Neural progenitor cell (in vitro differentiated cells): ENCODE measurements at regions not wholly inside any gene's neighbourhood (a gene's known extent, or its start where the extent isn't known, plus 50 kb on each side); places are given as distances from the start of the nearest gene placed in this dataset.

Experiments used
- DNase-seq: peaks from one replicate; pipeline ENCODE4 v3.0.0-alpha.2; 2016; ENCODE audit warnings: low spot score
- H2AFZ ChIP-seq: fragments of 200-600 bp; sonication (generic); replicated peaks from 2 replicates; pipeline ENCODE4 v1.6.1; 2016; ENCODE audit warnings: antibody characterized with exemption
- H3F3A ChIP-seq: fragments of 200-600 bp; sonication (generic); 2 replicates; pipeline ENCODE4 v1.6.1; 2016; ENCODE audit warnings: antibody characterized with exemption, low read depth
- H3K27ac ChIP-seq: fragments of 200-600 bp; sonication (generic); 2 replicates; pipeline ENCODE4 v1.5.1; 2016; ENCODE audit warnings: mild to moderate bottlenecking
- H3K27me3 ChIP-seq: fragments of 200-600 bp; sonication (generic); 2 replicates; pipeline ENCODE4 v1.6.1; 2016; ENCODE audit warnings: mild to moderate bottlenecking, moderate library complexity
- H3K36me3 ChIP-seq: fragments of 200-600 bp; sonication (generic); 2 replicates; pipeline ENCODE4 v1.5.1; 2016
- H3K4me1 ChIP-seq: fragments of 200-600 bp; sonication (generic); 2 replicates; pipeline ENCODE4 v1.6.1; 2016; ENCODE audit warnings: mixed run types
- H3K4me2 ChIP-seq: fragments of 200-600 bp; sonication (generic); 2 replicates; pipeline ENCODE4 v1.6.1; 2016
- H3K4me3 ChIP-seq: fragments of 200-600 bp; sonication (generic); 2 replicates; pipeline ENCODE4 v1.5.1; 2016
- H3K79me2 ChIP-seq: fragments of 200-600 bp; sonication (generic); 2 replicates; pipeline ENCODE4 v1.6.1; 2016; ENCODE audit warnings: low read depth
- H3K9ac ChIP-seq: fragments of 200-600 bp; sonication (generic); 2 replicates; pipeline ENCODE4 v1.6.1; 2016
- H3K9me3 ChIP-seq: fragments of 200-600 bp; sonication (generic); 2 replicates; pipeline ENCODE4 v1.5.1; 2016; ENCODE audit warnings: low read depth
- H4K20me1 ChIP-seq: fragments of 200-600 bp; sonication (generic); 2 replicates; pipeline ENCODE4 v1.6.1; 2016; ENCODE audit warnings: low read depth
- H3K27ac Mint-ChIP-seq: 3 replicates; pipeline ENCODE4 v1.8.0; 2021; ENCODE audit warnings: mixed read lengths
- H3K27me3 Mint-ChIP-seq: 2 replicates; pipeline ENCODE4 v1.8.0; 2022; ENCODE audit warnings: low read depth, mild to moderate bottlenecking, inconsistent platforms, moderate library complexity, mixed read lengths; ENCODE audit not compliant: insufficient read depth
- H3K36me3 Mint-ChIP-seq: 3 replicates; pipeline ENCODE4 v1.8.0; 2021; ENCODE audit warnings: mixed read lengths
- H3K4me1 Mint-ChIP-seq: 3 replicates; pipeline ENCODE4 v1.8.0; 2021; ENCODE audit warnings: mixed read lengths
- H3K4me3 Mint-ChIP-seq: 3 replicates; pipeline ENCODE4 v1.8.0; 2021; ENCODE audit warnings: mild to moderate bottlenecking, moderate library complexity, mixed read lengths
- H3K9me3 Mint-ChIP-seq: 3 replicates; pipeline ENCODE4 v1.8.0; 2020; ENCODE audit warnings: mixed read lengths
- EZH2 ChIP-seq: fragments of 200-600 bp; sonication (generic); IDR thresholded peaks from 2 replicates; pipeline ENCODE4 v1.6.1; 2017; ENCODE audit warnings: antibody characterized with exemption, mild to moderate bottlenecking, moderate library complexity
- EZH2phosphoT487 ChIP-seq: fragments of 200-600 bp; sonication (generic); IDR thresholded peaks from 2 replicates; pipeline ENCODE4 v1.6.1; 2017; ENCODE audit warnings: antibody characterized with exemption
- TF ChIP-seq, protein P1 (sequence below): fragments of 200-600 bp; sonication (generic); IDR thresholded peaks from 2 replicates; pipeline ENCODE4 v1.5.1; 2017; ENCODE audit warnings: antibody characterized with exemption, mild to moderate bottlenecking

DNA sequence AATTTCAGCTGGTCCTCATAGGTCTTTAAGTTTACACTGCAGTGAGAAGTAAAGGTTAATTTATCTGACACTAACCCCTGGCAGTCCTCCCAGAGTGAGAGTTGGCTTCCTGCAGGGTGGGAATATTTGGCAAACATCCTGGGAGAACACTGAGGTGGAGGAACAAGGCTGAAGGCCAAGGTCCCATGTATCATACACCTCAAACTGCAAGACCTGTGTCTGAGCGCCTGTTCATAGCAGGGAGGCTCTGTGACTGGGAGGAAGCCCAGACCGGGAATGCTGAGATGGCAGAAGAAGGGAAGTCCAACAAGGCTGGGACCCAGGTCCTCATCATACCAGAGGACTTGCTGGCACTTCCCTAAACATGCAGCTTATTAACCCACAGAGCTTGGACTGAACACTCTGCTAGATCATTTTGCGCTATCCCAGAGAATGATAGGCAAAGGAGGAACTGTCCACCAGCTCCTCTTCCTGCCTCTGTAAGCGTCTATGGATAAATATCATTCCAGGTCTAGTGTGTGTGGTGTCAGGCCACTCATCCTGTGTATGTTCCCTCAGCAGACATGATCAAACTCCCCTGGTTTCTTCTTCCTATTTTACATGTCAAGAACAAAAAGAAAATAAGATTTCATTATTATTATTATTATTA lies 199.6 kb upstream of the CNOT2 start:
- TF ChIP-seq EZH2 (no peak), EZH2phosphoT487 (no peak)
- TF ChIP-seq, protein P1, sequence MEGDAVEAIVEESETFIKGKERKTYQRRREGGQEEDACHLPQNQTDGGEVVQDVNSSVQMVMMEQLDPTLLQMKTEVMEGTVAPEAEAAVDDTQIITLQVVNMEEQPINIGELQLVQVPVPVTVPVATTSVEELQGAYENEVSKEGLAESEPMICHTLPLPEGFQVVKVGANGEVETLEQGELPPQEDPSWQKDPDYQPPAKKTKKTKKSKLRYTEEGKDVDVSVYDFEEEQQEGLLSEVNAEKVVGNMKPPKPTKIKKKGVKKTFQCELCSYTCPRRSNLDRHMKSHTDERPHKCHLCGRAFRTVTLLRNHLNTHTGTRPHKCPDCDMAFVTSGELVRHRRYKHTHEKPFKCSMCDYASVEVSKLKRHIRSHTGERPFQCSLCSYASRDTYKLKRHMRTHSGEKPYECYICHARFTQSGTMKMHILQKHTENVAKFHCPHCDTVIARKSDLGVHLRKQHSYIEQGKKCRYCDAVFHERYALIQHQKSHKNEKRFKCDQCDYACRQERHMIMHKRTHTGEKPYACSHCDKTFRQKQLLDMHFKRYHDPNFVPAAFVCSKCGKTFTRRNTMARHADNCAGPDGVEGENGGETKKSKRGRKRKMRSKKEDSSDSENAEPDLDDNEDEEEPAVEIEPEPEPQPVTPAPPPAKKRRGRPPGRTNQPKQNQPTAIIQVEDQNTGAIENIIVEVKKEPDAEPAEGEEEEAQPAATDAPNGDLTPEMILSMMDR, result no peak
- no peaks in the 10 kb centered on the region for H3K27me3 Mint-ChIP-seq
- no peaks in the 10 kb centered on the region for H4K20me1 ChIP-seq
- no peak overlapping the region for H3K4me2 ChIP-seq
- no peak for DNase-seq
- H3K36me3 ChIP-seq, result no peaks in the 10 kb centered on the region
- no peaks in the 10 kb centered on the region for H3K9me3 ChIP-seq
- H3K36me3 Mint-ChIP-seq, result no peaks in the 10 kb centered on the region
- no peaks in the 10 kb centered on the region for H3K27me3 ChIP-seq
- H3K4me3 Mint-ChIP-seq, result no peak overlapping the region
- no peaks in the 10 kb centered on the region for H3K4me1 ChIP-seq
- no peak overlapping the region for H2AFZ ChIP-seq
- H3K4me1 Mint-ChIP-seq, result no peaks in the 10 kb centered on the region
- H3F3A ChIP-seq, result no peaks in the 10 kb centered on the region
- no peaks in the 10 kb centered on the region for H3K79me2 ChIP-seq
- H3K27ac ChIP-seq, result no peak overlapping the region
- H3K9ac ChIP-seq, result no peak overlapping the region
- no peak overlapping the region for H3K4me3 ChIP-seq
- H3K27ac Mint-ChIP-seq, result no peak overlapping the region
- H3K9me3 Mint-ChIP-seq, result no peaks in the 10 kb centered on the region

DNA sequence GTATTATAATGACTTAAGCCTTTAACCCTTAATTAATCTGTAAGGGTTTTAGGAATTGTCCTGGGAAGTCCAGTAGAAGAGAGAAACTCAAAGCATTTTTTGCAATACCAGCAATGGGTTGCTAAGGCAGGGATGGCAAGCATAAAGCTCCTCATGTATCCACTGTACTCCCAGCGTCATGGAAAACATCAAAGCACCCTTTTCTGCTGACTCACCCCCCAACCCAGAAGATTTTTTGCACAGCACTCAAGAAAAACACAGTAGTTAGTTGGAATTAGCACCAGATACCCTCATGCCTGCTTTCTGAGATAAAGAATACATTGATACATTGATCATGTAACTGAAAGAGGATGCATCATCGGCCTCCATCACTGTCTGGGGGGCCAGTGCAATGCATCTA lies 199.1 kb upstream of the CNOT2 start:
- Histone ChIP-seq H2AFZ (no peak overlapping the region), H3K27me3 (no peaks in the 10 kb centered on the region), H3K4me3 (no peak overlapping the region), H3K4me2 (no peak overlapping the region), H3K27ac (no peak overlapping the region), H3K79me2 (no peaks in the 10 kb centered on the region), H3F3A (no peaks in the 10 kb centered on the region), H3K36me3 (no peaks in the 10 kb centered on the region), H3K9ac (no peak overlapping the region), H4K20me1 (no peaks in the 10 kb centered on the region), H3K9me3 (no peaks in the 10 kb centered on the region), H3K4me1 (no peaks in the 10 kb centered on the region)
- TF ChIP-seq EZH2 (no peak), EZH2phosphoT487 (no peak)
- TF ChIP-seq, protein P1, result no peak
- H3K27ac Mint-ChIP-seq, result no peak overlapping the region
- H3K9me3 Mint-ChIP-seq, result no peaks in the 10 kb centered on the region
- H3K4me1 Mint-ChIP-seq, result no peaks in the 10 kb centered on the region
- no peaks in the 10 kb centered on the region for H3K27me3 Mint-ChIP-seq
- no peak overlapping the region for H3K4me3 Mint-ChIP-seq
- H3K36me3 Mint-ChIP-seq, result no peaks in the 10 kb centered on the region
- DNase-seq, result no peak

DNA sequence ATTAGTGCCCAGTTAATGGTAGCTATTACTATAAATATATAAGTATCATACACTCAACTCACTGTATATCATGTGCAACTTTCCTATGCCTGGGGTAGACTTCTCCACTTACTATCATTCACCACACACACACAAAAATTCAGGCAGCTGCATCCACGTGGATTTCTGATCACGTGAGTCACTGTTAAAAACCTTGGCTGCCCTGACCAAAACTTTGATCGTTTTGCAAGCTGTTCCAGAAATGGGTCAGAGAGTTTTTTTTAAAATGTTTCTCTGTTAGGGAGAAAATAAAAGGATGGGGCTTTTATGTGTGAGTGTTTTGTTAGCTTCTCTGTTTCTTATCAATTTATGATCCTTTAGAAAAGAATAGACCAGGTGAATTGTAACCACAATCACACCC lies 198.2 kb upstream of the CNOT2 start:
- H3K9me3 Mint-ChIP-seq, result no peaks in the 10 kb centered on the region
- no peak overlapping the region for H3K4me2 ChIP-seq
- no peak overlapping the region for H3K27ac ChIP-seq
- H3K4me3 Mint-ChIP-seq, result no peak overlapping the region
- no peak overlapping the region for H3K27ac Mint-ChIP-seq
- no peaks in the 10 kb centered on the region for H3K4me1 ChIP-seq
- no peak overlapping the region for H3K4me3 ChIP-seq
- H3K36me3 ChIP-seq, result no peaks in the 10 kb centered on the region
- no peak overlapping the region for H3K9ac ChIP-seq
- no peaks in the 10 kb centered on the region for H3K4me1 Mint-ChIP-seq
- DNase-seq, result no peak
- no peaks in the 10 kb centered on the region for H3K79me2 ChIP-seq
- no peaks in the 10 kb centered on the region for H4K20me1 ChIP-seq
- H3K36me3 Mint-ChIP-seq, result no peaks in the 10 kb centered on the region
- H3K27me3 ChIP-seq, result no peaks in the 10 kb centered on the region
- TF ChIP-seq EZH2phosphoT487 (no peak), EZH2 (no peak)
- TF ChIP-seq, protein P1, result no peak
- H3K9me3 ChIP-seq, result no peaks in the 10 kb centered on the region
- H2AFZ ChIP-seq, result no peak overlapping the region
- H3F3A ChIP-seq, result no peaks in the 10 kb centered on the region
- H3K27me3 Mint-ChIP-seq, result no peaks in the 10 kb centered on the region
